ENCODE measurements at regions not wholly inside any gene's neighbourhood (a gene's known extent, or its start where the extent isn't known, plus 50 kb on each side); places are given as distances from the start of the nearest gene placed in this dataset.

DNA sequence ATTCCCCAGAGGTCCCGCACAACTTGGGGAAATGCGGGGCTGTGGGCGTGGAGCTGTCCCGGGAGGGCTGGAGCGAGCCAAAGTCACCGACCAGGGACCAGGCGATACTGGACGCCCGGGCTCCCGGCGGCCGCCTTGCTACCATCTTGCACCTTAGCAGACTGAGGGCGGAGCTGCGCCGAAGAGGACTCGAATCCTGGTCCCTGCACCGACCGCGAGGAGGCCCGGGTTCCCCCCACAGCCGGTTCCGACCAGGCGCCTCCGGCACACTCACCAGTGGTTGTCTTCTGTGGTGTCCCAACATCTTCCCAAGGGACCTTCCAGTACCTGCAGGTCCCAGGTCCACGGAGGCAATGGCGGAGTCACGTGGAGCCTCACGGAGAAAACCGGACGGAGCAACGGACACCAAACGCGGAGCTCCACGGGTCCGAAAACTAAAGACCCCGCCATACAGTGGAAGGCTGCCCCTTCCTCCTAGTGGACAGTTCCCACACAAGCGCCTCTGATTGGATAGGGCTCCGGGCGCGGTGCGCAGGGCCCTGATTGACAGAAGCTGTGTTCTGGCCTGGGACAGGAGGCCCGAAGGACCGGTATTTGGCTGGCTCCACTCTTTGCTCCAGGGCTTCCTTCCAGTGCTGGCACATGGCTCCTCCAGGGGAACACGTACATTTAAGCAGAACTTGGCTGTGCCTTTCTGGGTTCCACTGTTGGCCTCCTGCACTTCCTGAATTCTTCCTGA is 124.6 kb upstream of the ZNF479 start:
- no peak for DNase-seq

GRCh38 chr7:57274535-57275283 is 142.5 kb upstream of the ZNF479 start:
- no peak for DNase-seq

DNA sequence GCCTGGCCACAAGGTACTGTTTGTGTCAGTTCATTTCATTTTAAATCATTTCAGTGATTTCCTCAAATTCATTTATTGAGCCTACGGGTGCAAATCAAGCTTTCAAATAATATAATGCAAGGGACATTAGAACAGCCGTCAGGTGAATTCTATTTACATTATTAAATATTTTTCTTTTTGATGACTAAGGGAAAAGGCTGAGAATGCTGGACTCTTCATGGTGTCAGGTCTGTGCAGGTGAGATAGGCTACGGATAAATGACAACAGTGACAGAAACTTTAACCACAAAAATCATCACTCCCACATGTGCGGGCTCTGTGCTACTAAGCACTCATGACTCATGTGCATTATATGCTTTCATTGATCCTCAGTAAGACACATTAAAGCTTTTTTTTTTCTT is 149.2 kb upstream of the ZNF716 start:
- no peak for DNase-seq

- peak; percentile 2 for DNase-seq
These were observed 144.7 kb upstream of the ZNF716 start for GRCh38 chr7:57305192-57305748.

DNA sequence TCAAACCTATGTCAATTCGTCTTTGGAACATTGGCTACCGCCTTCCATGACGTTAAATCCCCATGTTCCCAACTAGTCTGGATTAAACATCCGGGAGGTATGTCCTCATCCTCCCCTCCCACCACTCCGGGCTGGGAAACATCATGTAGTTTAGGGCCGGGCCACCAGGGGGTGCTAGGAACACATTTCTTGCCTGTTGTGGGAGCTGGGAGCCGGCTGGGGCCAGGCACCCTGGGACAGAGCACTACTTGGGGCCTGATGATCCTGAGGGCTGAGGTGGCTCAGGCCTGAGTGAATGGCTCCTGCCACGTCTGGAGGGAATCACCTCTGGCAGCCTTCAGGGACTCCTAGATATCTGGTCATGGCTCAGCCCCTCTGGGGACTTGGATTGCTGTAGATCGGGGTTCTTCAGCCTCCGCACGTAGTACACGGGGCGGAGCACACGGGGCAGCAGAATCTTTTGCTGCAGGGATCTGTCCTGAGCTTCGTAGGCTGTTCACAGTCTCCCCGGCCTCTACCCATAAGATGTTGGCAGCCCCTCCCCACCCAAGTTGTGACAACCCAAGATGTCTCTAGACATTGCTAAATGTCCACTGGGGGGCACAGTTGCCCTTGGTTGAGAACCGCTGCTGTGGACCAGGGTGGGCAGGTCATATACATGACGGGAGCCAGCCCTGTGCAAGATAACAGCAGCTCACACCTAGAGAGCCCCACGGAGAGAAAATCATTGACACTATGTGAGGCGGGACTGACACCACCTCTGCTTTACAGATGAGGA is 141.2 kb upstream of the ZNF716 start:
- peak; percentile 9 for DNase-seq

DNA sequence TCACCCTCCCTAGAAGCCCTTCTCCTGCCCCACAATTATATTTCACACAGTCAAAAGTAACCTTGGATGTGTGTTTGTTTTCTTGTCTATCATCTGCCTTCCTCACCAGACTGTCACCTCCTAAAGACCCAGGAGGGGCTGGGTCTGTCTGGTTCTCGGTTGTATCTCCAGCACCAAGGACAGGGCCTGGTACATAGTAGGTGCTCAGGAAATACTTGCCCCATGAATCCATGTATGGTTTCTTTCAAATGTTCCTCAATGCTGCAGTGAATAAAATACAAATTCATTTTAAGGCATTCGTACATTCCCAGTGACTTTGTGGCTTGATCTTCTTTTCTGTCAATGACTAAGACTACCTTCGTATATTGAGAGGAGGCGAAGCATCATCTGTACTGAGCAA is 122.9 kb upstream of the ZNF716 start:
- DNase-seq = no peak

DNA sequence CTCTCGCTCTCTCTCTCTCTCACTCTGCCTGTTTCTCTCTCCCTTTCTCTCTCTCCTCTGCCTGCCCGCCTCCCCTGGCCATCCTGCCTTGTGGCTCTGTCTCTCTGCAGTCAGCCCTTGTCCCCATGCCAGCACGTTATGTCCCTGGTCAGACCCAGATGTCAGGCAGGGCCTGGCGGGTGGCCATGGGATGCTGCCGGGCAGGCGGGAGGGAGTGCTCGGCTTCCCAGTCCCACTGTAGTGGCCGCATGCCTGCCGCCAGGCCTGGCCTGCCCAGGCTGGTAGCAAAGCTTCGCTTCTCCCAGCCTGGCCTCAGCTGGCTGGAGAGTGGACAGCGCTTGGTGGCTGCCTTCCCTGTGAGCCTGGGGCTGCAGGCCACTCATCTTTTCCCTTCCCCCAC is 121.5 kb upstream of the ZNF716 start:
- DNase-seq = no peak

- DNase-seq = no peak
These were observed 121.0 kb upstream of the ZNF716 start for GRCh38 chr7:57328963-57329362.

GRCh38 chr7:57339198-57339944 is 110.6 kb upstream of the ZNF716 start:
- DNase-seq = no peak

DNA sequence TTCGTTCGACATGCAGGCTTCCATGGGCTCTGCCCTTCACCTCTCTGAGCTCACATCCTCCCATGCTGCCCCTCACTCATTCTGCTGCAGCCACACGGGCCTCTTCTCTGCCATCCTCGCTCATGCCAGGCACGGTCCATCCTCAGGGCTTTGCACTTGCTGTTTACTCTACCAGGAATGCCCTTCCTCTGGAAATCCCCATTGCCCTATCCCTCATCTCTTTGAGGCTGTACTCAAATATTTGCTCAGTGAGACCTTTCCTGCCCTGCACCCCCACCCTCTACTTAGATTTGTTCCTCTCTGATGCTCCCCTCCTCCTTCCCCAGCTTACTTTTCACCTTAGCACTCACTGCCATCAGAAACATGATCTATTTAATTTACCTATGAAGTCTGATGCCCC is 107.0 kb upstream of the ZNF716 start:
- DNase-seq = no peak

- DNase-seq = no peak
These were observed 105.9 kb upstream of the ZNF716 start for GRCh38 chr7:57343901-57344622.

GRCh38 chr7:57344957-57345356 is 105.0 kb upstream of the ZNF716 start:
- no peak for DNase-seq

GRCh38 chr7:57348646-57349269 is 101.2 kb upstream of the ZNF716 start:
- no peak for DNase-seq

GRCh38 chr7:57354195-57354594 is 95.8 kb upstream of the ZNF716 start:
- no peak for DNase-seq

GRCh38 chr7:57354679-57355338 is 95.2 kb upstream of the ZNF716 start:
- DNase-seq = no peak

GRCh38 chr7:57361406-57361805 is 88.6 kb upstream of the ZNF716 start:
- no peak for DNase-seq

DNA sequence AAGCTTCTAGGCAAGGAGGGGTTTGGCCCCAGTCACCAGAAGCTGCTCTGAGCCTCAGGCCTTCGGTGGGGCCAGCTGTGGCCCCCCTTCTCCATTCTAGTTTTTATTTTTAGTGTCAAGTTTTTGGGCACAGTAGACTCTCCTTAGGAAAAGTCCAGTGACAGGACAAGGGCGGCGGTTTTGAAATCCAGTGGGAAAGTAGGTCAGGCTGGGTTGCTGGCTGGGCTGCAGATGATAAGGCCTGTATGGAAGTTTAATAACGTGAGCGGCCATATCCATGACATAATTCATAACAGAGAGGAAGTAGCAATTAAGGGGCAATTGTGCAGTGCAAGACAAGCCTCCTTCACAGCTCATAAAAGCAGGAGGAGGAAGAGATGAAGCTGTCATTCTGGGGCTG is 87.1 kb upstream of the ZNF716 start:
- no peak for DNase-seq

- DNase-seq = no peak
These were observed 86.7 kb upstream of the ZNF716 start for GRCh38 chr7:57363321-57363720.

- no peak for DNase-seq
These were observed 84.9 kb upstream of the ZNF716 start for GRCh38 chr7:57364933-57365710.

- no peak for DNase-seq
These were observed 82.8 kb upstream of the ZNF716 start for GRCh38 chr7:57367171-57367570.
